GM12875 (cell line): ENCODE measurements at regions not wholly inside any gene's neighbourhood (a gene's known extent, or its start where the extent isn't known, plus 50 kb on each side); places are given as distances from the start of the nearest gene placed in this dataset.
"Not testable (repeated sequence)": the region's sequence is repeated elsewhere in the genome, so short reads cannot be mapped to it uniquely, and the experiment has no call there.

ENCODE experiments used
- H3K4me3 ChIP-seq: one replicate; pipeline ENCODE4 v1.5.1; 2011; ENCODE audit warnings: low read depth, low read length, control low read depth
- CTCF ChIP-seq: IDR thresholded peaks from 2 replicates; pipeline ENCODE4 v1.5.1; 2011; ENCODE audit warnings: low read depth, mild to moderate bottlenecking, control low read depth, inconsistent platforms, low read length, moderate library complexity, borderline replicate concordance; ENCODE audit not compliant: insufficient read depth

- H3K4me3 ChIP-seq, result no peak overlapping the region
- TF ChIP-seq CTCF, result no peak
Observed at GRCh38 chr6:19558201-19558600, 279.0 kb upstream of the ID4 start.

DNA sequence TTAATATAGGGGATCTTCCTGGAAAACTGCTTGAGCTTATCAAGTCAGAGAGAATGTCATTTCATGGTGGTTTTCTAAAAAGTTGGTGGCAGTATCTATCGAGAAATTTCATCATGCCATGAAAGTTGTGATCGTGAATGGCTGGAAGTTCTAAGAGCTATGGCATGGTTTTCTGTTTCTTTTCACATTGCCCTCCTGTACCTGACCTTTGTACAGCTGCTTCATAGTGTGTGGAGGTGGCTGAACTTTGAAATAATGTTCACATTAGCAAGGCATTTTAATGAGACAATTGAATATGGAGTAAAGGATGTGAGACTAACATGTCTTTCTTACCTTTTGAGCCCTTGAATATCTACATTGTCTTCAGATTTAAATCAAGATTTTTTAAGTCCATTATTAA lies 278.2 kb upstream of the ID4 start:
- no peak for TF ChIP-seq CTCF
- no peak overlapping the region for H3K4me3 ChIP-seq

- TF ChIP-seq CTCF, result no peak
- H3K4me3 ChIP-seq, result no peak overlapping the region
Observed at GRCh38 chr6:19562468-19562867, 274.7 kb upstream of the ID4 start.

DNA sequence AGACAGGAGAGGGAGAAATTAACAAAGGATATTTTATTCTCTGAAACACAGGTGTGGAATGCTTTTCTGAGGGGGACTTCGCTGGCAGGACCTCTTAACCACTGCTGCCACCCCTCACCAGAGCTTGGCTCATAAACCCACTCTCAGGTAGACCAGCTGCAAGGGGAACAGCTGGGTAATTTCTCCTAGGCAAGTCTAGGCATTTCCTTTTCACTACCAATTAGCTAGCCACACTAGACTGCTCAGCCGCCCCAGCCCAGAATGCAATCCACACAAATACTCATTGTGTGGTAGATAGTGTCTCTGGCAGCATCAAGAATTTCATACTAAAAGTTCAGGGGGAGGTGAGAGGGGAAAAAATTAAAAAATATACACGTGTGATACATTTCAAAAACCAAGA lies 267.6 kb upstream of the ID4 start:
- H3K4me3 ChIP-seq, result no peak overlapping the region
- no peak for TF ChIP-seq CTCF

GRCh38 chr6:19571176-19571575 lies 266.0 kb upstream of the ID4 start:
- no peak for TF ChIP-seq CTCF
- no peak overlapping the region for H3K4me3 ChIP-seq

DNA sequence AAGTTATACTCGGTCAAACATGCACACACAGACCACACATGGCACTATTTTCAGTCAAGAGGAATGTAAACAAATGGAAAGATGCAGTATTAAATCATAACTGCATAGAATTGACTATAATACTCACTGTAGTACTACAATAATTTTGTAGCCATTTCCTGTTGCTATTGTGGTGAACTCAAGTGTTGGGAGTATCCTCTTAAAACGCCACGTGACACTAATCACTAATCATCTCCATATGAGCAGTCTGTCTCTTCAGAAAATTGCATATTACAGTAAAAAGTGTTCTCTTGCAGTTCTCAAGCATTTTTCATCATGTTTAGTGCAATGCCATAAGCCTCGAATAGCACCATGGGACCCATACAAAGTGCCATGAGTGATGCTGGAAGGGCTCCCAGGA lies 258.7 kb upstream of the ID4 start:
- TF ChIP-seq CTCF, result no peak
- H3K4me3 ChIP-seq, result no peak overlapping the region

DNA sequence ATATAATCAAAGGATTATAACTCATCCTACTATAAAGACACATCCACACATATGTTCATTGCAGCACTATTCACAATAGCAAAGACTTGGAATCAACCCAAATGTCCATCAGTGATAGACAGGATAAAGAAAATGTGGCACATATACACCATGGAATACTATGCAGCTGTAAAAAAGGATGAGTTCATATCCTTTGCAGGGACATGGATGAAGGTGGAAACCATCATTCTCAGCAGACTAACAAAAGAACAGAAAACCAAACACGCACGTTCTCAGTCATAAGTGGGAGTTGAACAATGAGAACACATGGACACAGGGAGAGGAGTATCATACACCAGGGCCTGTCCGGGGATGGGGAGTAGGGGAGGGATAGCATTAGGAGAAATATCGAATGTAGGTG lies 253.0 kb upstream of the ID4 start:
- not testable (repeated sequence) for H3K4me3 ChIP-seq
